GM21786 (cell line): ENCODE measurements at regions not wholly inside any gene's neighbourhood (a gene's known extent, or its start where the extent isn't known, plus 50 kb on each side); places are given as distances from the start of the nearest gene placed in this dataset.
"Not testable (repeated sequence)": the region's sequence is repeated elsewhere in the genome, so short reads cannot be mapped to it uniquely, and the experiment has no call there.

Experiments used
- ATAC-seq: cut with Tn5 transposase; IDR thresholded peaks from one replicate; pipeline ENCODE4 v1.9.1; 2021; ENCODE audit not compliant: unreplicated experiment

GRCh38 chr4:165548702-165549101 lies 169.9 kb downstream of the CPE start:
- no peak for ATAC-seq

- ATAC-seq = no peak
Measured at GRCh38 chr4:165553221-165553810, 174.5 kb downstream of the CPE start.

GRCh38 chr4:165555302-165555701 lies 176.5 kb downstream of the CPE start:
- no peak for ATAC-seq

GRCh38 chr4:165556383-165556782 lies 177.6 kb downstream of the CPE start:
- no peak for ATAC-seq

- no peak for ATAC-seq
Measured at GRCh38 chr4:165560941-165561340, 182.1 kb downstream of the CPE start.

- no peak for ATAC-seq
Measured at GRCh38 chr4:165563851-165564250, 185.0 kb downstream of the CPE start.

GRCh38 chr4:165569031-165569430 lies 190.2 kb downstream of the CPE start:
- ATAC-seq = no peak

GRCh38 chr4:165571476-165571875 lies 192.7 kb downstream of the CPE start:
- not testable (repeated sequence) for ATAC-seq

- ATAC-seq = no peak
Measured at GRCh38 chr4:165580351-165580905, 201.6 kb downstream of the CPE start.

- no peak for ATAC-seq
Measured at GRCh38 chr4:165583341-165583740, 204.5 kb downstream of the CPE start.

GRCh38 chr4:165584916-165585315 lies 206.1 kb downstream of the CPE start:
- ATAC-seq = no peak

GRCh38 chr4:165588534-165589315 lies 209.9 kb downstream of the CPE start:
- ATAC-seq = no peak

GRCh38 chr4:165592386-165592785 lies 213.6 kb downstream of the CPE start:
- ATAC-seq = no peak

- ATAC-seq = no peak
Measured at GRCh38 chr4:165597581-165598480, 219.0 kb downstream of the CPE start.

- no peak for ATAC-seq
Measured at GRCh38 chr4:165600959-165601683, 222.3 kb downstream of the CPE start.

- no peak for ATAC-seq
Measured at GRCh38 chr4:165602621-165603020, 223.8 kb downstream of the CPE start.

- no peak for ATAC-seq
Measured at GRCh38 chr4:165604181-165604580, 225.4 kb downstream of the CPE start.

GRCh38 chr4:165605811-165606210 lies 227.0 kb downstream of the CPE start:
- ATAC-seq = no peak

GRCh38 chr4:165606465-165607205 lies 227.8 kb downstream of the CPE start:
- no peak for ATAC-seq

- no peak for ATAC-seq
Measured at GRCh38 chr4:165609653-165610052, 230.8 kb downstream of the CPE start.
